H1 (cell line): ENCODE measurements at regions not wholly inside any gene's neighbourhood (a gene's known extent, or its start where the extent isn't known, plus 50 kb on each side); places are given as distances from the start of the nearest gene placed in this dataset.

Experiments
- CTCF ChIA-PET: fragments of 300-600 bp; sonication (Branson Sonifier 250); formaldehyde crosslinking; loops from one replicate; lab custom pipeline; 2021; ENCODE audit not compliant: partially characterized antibody; lab: Charles Lee
- POLR2A ChIA-PET: fragments of 300-600 bp; sonication (Branson Sonifier 250); formaldehyde crosslinking; loops from one replicate; lab custom pipeline; 2021; ENCODE audit warnings: inconsistent platforms; ENCODE audit not compliant: partially characterized antibody; lab: Charles Lee
- DNase-seq, 2 experiments: peaks; one replicate each; pipeline versions ENCODE4 v3.0.0 to v3.0.0-alpha.2; 2010 to 2022; ENCODE audit warnings: low spot score in 2 of 2, low read depth in 1 of 2, mixed read lengths in 1 of 2
- FAIRE-seq: peaks from 2 replicates; lab custom pipeline; 2011; peaks lifted over from hg19 to GRCh38; lab: Jason Lieb, UNC
- H2AFZ ChIP-seq: 2 replicates; pipeline ENCODE4 v1.8.1; 2012; ENCODE audit warnings: low read length, inconsistent platforms
- H2AK5ac ChIP-seq: 2 replicates; pipeline ENCODE4 v1.6.1; 2013; ENCODE audit warnings: low read depth, low read length
- H2BK120ac ChIP-seq: replicated peaks from 2 replicates; pipeline ENCODE3; 2013; ENCODE audit warnings: low read depth, low read length, inconsistent platforms
- H2BK12ac ChIP-seq: 2 replicates; pipeline ENCODE4 v1.6.1; 2013; ENCODE audit warnings: low read depth, low read length
- H2BK15ac ChIP-seq: 2 replicates; pipeline ENCODE4 v1.6.1; 2013; ENCODE audit warnings: low read length
- H2BK20ac ChIP-seq: 2 replicates; pipeline ENCODE4 v1.6.1; 2013; ENCODE audit warnings: low read length
- H2BK5ac ChIP-seq: 2 replicates; pipeline ENCODE4 v1.6.1; 2013; ENCODE audit warnings: low read depth, low read length
- H3K14ac ChIP-seq: 2 replicates; pipeline ENCODE4 v1.6.1; 2013; ENCODE audit warnings: inconsistent platforms; ENCODE audit not compliant: insufficient read length
- H3K18ac ChIP-seq: 2 replicates; pipeline ENCODE4 v1.6.1; 2013; ENCODE audit warnings: low read length; ENCODE audit errors: extremely low read depth
- H3K23ac ChIP-seq: 2 replicates; pipeline ENCODE4 v1.6.1; 2013; ENCODE audit warnings: inconsistent platforms; ENCODE audit not compliant: insufficient read length
- H3K23me2 ChIP-seq: 2 replicates; pipeline ENCODE4 v1.6.1; 2013; ENCODE audit warnings: low read depth, low read length
- H3K27ac ChIP-seq: 2 replicates; pipeline ENCODE4 v1.6.1; 2011; ENCODE audit warnings: low read depth, low read length, inconsistent platforms
- H3K27me3 ChIP-seq, 4 experiments: replicated peaks in 1 of 4; 1 replicate in 1 of 4; 2 replicates in 3 of 4; pipeline versions ENCODE4 v1.6.1 to v1.8.1; 2011 to 2013; ENCODE audit warnings: low read length in 3 of 4, mild to moderate bottlenecking in 3 of 4, inconsistent platforms in 2 of 4, mixed read lengths in 2 of 4, moderate library complexity in 1 of 4; ENCODE audit not compliant: control insufficient read depth in 3 of 4, insufficient read depth in 3 of 4; ENCODE audit errors: extremely low read depth in 1 of 4
- H3K36me3 ChIP-seq, 4 experiments: 2 replicates each; pipeline versions ENCODE4 v1.6.1 to v1.8.1; 2011 to 2013; ENCODE audit warnings: mild to moderate bottlenecking in 4 of 4, low read length in 3 of 4, moderate library complexity in 2 of 4, control low read depth in 1 of 4, inconsistent platforms in 1 of 4; ENCODE audit not compliant: insufficient read depth in 4 of 4, control insufficient read depth in 2 of 4
- H3K4ac ChIP-seq: replicated peaks from 2 replicates; pipeline ENCODE3; 2013; ENCODE audit warnings: low read length, low read depth, mixed read lengths, inconsistent platforms; ENCODE audit not compliant: insufficient read length
- H3K4me1 ChIP-seq, 4 experiments: replicated peaks in 1 of 4; 1 replicate in 1 of 4; 2 replicates in 3 of 4; pipeline versions ENCODE4 v1.6.1 to v1.8.1; 2011 to 2013; ENCODE audit warnings: low read length in 3 of 4, inconsistent platforms in 2 of 4, mixed read lengths in 1 of 4; ENCODE audit not compliant: insufficient read depth in 4 of 4, control insufficient read depth in 3 of 4
- H3K4me2 ChIP-seq, 2 experiments: 2 replicates each; pipeline versions ENCODE4 v1.6.1 to v1.8.1; 2011 to 2013; ENCODE audit warnings: low read depth in 2 of 2, low read length in 2 of 2, control low read depth in 1 of 2, inconsistent platforms in 1 of 2, mild to moderate bottlenecking in 1 of 2; ENCODE audit not compliant: insufficient read depth in 1 of 2
- H3K4me3 ChIP-seq, 4 experiments: fragments of 200-600, 300-600 bp in 1 of 4; sonication (generic), shearing (Covaris generic), sonication (Bioruptor Twin) in 1 of 4; 2 replicates each; pipeline versions ENCODE4 v1.5.1 to v1.8.1; 2011 to 2016; ENCODE audit warnings: low read length in 4 of 4, low read depth in 3 of 4, control low read depth in 2 of 4, inconsistent platforms in 2 of 4, mild to moderate bottlenecking in 2 of 4, mixed read lengths in 1 of 4, moderate library complexity in 1 of 4; ENCODE audit not compliant: insufficient read depth in 2 of 4; ENCODE audit errors: extremely low read depth in 1 of 4
- H3K56ac ChIP-seq: replicated peaks from 2 replicates; pipeline ENCODE3; 2013; ENCODE audit warnings: low read depth, mild to moderate bottlenecking, mixed read lengths, low read length, inconsistent platforms; ENCODE audit not compliant: insufficient read length
- H3K79me1 ChIP-seq: 2 replicates; pipeline ENCODE4 v1.6.1; 2013; ENCODE audit warnings: low read depth, low read length, control low read depth
- H3K79me2 ChIP-seq, 2 experiments: 2 replicates each; pipeline versions ENCODE4 v1.6.1 to v1.8.1; 2012 to 2013; ENCODE audit warnings: low read length in 2 of 2, mild to moderate bottlenecking in 2 of 2, inconsistent platforms in 1 of 2; ENCODE audit not compliant: insufficient read depth in 2 of 2, control insufficient read depth in 1 of 2
- H3K9ac ChIP-seq, 4 experiments: replicated peaks in 1 of 4; 1 replicate in 1 of 4; 2 replicates in 3 of 4; pipeline versions ENCODE4 v1.6.1 to v1.8.1; 2011 to 2013; ENCODE audit warnings: low read depth in 3 of 4, low read length in 3 of 4, control low read depth in 2 of 4, mild to moderate bottlenecking in 2 of 4, moderate library complexity in 2 of 4, inconsistent platforms in 1 of 4; ENCODE audit errors: extremely low read depth in 1 of 4
- H3K9me3 ChIP-seq, 2 experiments: 2 replicates each; pipeline versions ENCODE4 v1.6.1 to v1.8.1; 2012 to 2013; ENCODE audit warnings: mild to moderate bottlenecking in 2 of 2, moderate library complexity in 2 of 2, control low read depth in 1 of 2, inconsistent platforms in 1 of 2, low read depth in 1 of 2, low read length in 1 of 2, mixed read lengths in 1 of 2; ENCODE audit not compliant: insufficient read depth in 2 of 2
- H4K20me1 ChIP-seq, 2 experiments: replicated peaks in 1 of 2; 2 replicates each; pipeline versions ENCODE3 to v1.8.1; 2011 to 2013; ENCODE audit warnings: inconsistent platforms in 2 of 2, low read length in 2 of 2, mild to moderate bottlenecking in 1 of 2; ENCODE audit not compliant: insufficient read depth in 2 of 2, control insufficient read depth in 1 of 2
- H4K5ac ChIP-seq: 2 replicates; pipeline ENCODE4 v1.6.1; 2013; ENCODE audit warnings: low read length, low read depth, mixed read lengths, inconsistent platforms; ENCODE audit not compliant: insufficient read length
- H4K8ac ChIP-seq: 2 replicates; pipeline ENCODE4 v1.8.0; 2013; ENCODE audit warnings: mild to moderate bottlenecking, moderate library complexity, low read length, inconsistent platforms; ENCODE audit not compliant: insufficient read depth; ENCODE audit errors: extremely low read depth
- H4K91ac ChIP-seq: replicated peaks from 2 replicates; pipeline ENCODE3; 2013; ENCODE audit warnings: low read length, mixed read lengths, inconsistent platforms; ENCODE audit not compliant: insufficient read length
- ATF3 ChIP-seq: IDR thresholded peaks from 2 replicates; pipeline ENCODE4 v1.6.1; 2011; ENCODE audit warnings: low read depth, mild to moderate bottlenecking, low read length; ENCODE audit not compliant: insufficient read depth
- BACH1 ChIP-seq: IDR thresholded peaks from 2 replicates; pipeline ENCODE4 v1.6.1; 2012; ENCODE audit warnings: low read length, improper control_type of control experiment
- CTCF ChIP-seq, 3 experiments: IDR thresholded peaks; 1 replicate in 2 of 3; 2 replicates in 1 of 3; pipeline versions ENCODE4 v1.5.1 to v1.6.1; 2011; ENCODE audit warnings: low read length in 3 of 3, mild to moderate bottlenecking in 3 of 3, inconsistent platforms in 2 of 3, low read depth in 1 of 3, moderate library complexity in 1 of 3; ENCODE audit not compliant: insufficient read depth in 1 of 3; ENCODE audit errors: control extremely low read depth in 1 of 3
- E2F6 ChIP-seq: IDR thresholded peaks from 2 replicates; pipeline ENCODE4 v1.6.1; 2012; ENCODE audit warnings: inconsistent platforms
- EP300 ChIP-seq, 2 experiments: IDR thresholded peaks; 1 replicate in 1 of 2; 2 replicates in 1 of 2; pipeline ENCODE4 v1.6.1; 2011 to 2012; ENCODE audit warnings: low read depth in 2 of 2, low read length in 2 of 2, mild to moderate bottlenecking in 2 of 2, borderline replicate concordance in 1 of 2, inconsistent platforms in 1 of 2, moderate library complexity in 1 of 2
- EZH2 ChIP-seq: fragments of 200-600 bp; sonication (generic); IDR thresholded peaks from 2 replicates; pipeline ENCODE4 v1.7.1; 2012; ENCODE audit warnings: low read depth, mild to moderate bottlenecking, moderate library complexity, low read length, inconsistent platforms; ENCODE audit not compliant: severe bottlenecking
- POLR2A ChIP-seq, 2 experiments: IDR thresholded peaks; 1 replicate in 1 of 2; 2 replicates in 1 of 2; pipeline ENCODE4 v1.6.1; 2011; ENCODE audit warnings: low read depth in 2 of 2, low read length in 2 of 2, mild to moderate bottlenecking in 2 of 2; ENCODE audit errors: control extremely low read depth in 1 of 2
- RFX5 ChIP-seq: IDR thresholded peaks from 2 replicates; pipeline ENCODE4 v1.6.1; 2011; ENCODE audit warnings: low read depth, low read length, improper control_type of control experiment, borderline replicate concordance
- SP4 ChIP-seq: IDR thresholded peaks from 2 replicates; pipeline ENCODE4 v1.6.1; 2012; ENCODE audit warnings: low read length, inconsistent platforms
- SUZ12 ChIP-seq: fragments of 200-600 bp; sonication (generic); IDR thresholded peaks from 2 replicates; pipeline ENCODE4 v1.6.1; 2012; ENCODE audit warnings: mild to moderate bottlenecking, inconsistent platforms, low read length, moderate library complexity, mixed read lengths
- YY1 ChIP-seq: IDR thresholded peaks from 2 replicates; pipeline ENCODE4 v1.6.1; 2011; ENCODE audit warnings: low read depth, mild to moderate bottlenecking, low read length
- WGBS, 2 experiments: shearing (Covaris generic) in 1 of 2; methylation state at CpG; one replicate each; pipeline versions ENCODE4 v1.1.6 to v1.1.7; 2013 to 2015; ENCODE audit warnings: low lambda C conversion rate in 2 of 2, mixed read lengths in 2 of 2, inconsistent platforms in 1 of 2, low coverage in 1 of 2, missing lambda C conversion rate in 1 of 2; ENCODE audit not compliant: insufficient replicate concordance in 2 of 2, insufficient coverage in 1 of 2, insufficient read length in 1 of 2; ENCODE audit errors: extremely low coverage in 1 of 2, missing lambda C conversion rate in 1 of 2; 5-methylcytosine and 5-hydroxymethylcytosine counted together

GRCh38 chrX:149992918-149993317 lies 54.6 kb upstream of the EOLA2 start:
- H2BK120ac ChIP-seq, result no peak overlapping the region
- TF ChIP-seq EP300 (IDR thresholded peaks at IDR 0.05; ENCODE audit: borderline replicate concordance in 1 of 2, low read depth in 2 of 2, low read length in 2 of 2) (no peak), CTCF (IDR thresholded peaks at IDR 0.05; ENCODE audit: control extremely low read depth in 1 of 3, insufficient read depth in 1 of 3, low read depth in 1 of 3, low read length in 3 of 3) (no peak), SUZ12 (no peak), EZH2 (no peak), E2F6 (no peak), BACH1 (no peak), RFX5 (no peak), YY1 (no peak), POLR2A (IDR thresholded peaks at IDR 0.05; ENCODE audit: control extremely low read depth in 1 of 2, low read depth in 2 of 2, low read length in 2 of 2) (no peak), ATF3 (no peak), SP4 (no peak)

More at GRCh38 chrX:149992918-149993317, 54.6 kb upstream of the EOLA2 start:
- 94% methylated on average over 1 of the region's 2 CpGs; no CpG with 5 or more reads in 1 of the 2 experiments for WGBS, 2 experiments
- no peak overlapping the region for H3K9ac ChIP-seq
- FAIRE-seq (no peak), DNase-seq (no peak)
- no peaks in the 10 kb centered on the region for H3K79me1 ChIP-seq
- H3K56ac ChIP-seq, result no peak overlapping the region
- H3K27me3 ChIP-seq, result no peaks in the 10 kb centered on the region
- H4K20me1 ChIP-seq, result no peaks in the 10 kb centered on the region
- no peak overlapping the region for H4K5ac ChIP-seq
- H3K9me3 ChIP-seq, result no peaks in the 10 kb centered on the region
- no peaks in the 10 kb centered on the region for H3K23me2 ChIP-seq
- no peaks in the 10 kb centered on the region; a peak in 1 of 8 replicates for H3K36me3 ChIP-seq
- H3K79me2 ChIP-seq, result no peaks in the 10 kb centered on the region
- H4K91ac ChIP-seq, result no peak overlapping the region
- CTCF ChIA-PET, result interaction anchor here (0.6 to 1.7 kb wide), 2 partner anchors 220 to 497 kb away, joined by 3 read pairs; no protein-coding TSS in a partner anchor
- H2AFZ ChIP-seq, result no peak overlapping the region
- no peak overlapping the region for H3K4me2 ChIP-seq
- H3K4me3 ChIP-seq, result no peak overlapping the region
- H3K23ac ChIP-seq, result no peak overlapping the region
- no peak overlapping the region for H2BK12ac ChIP-seq
- H3K18ac ChIP-seq, result no peak overlapping the region
- no peak overlapping the region for H3K27ac ChIP-seq
- no peak overlapping the region for H2AK5ac ChIP-seq
- no peak overlapping the region for H2BK5ac ChIP-seq
- no peak overlapping the region for H3K4ac ChIP-seq
- H3K4me1 ChIP-seq, result no peaks in the 10 kb centered on the region
- no peak overlapping the region for H2BK20ac ChIP-seq
- no peak overlapping the region for H3K14ac ChIP-seq
- no peak overlapping the region for H2BK15ac ChIP-seq
- no peak overlapping the region for H4K8ac ChIP-seq
- POLR2A ChIA-PET, result no interaction called here
